HTR-8/SVneo (cell line): ENCODE measurements at regions not wholly inside any gene's neighbourhood (a gene's known extent, or its start where the extent isn't known, plus 50 kb on each side); places are given as distances from the start of the nearest gene placed in this dataset.
"Not testable (repeated sequence)": the region's sequence is repeated elsewhere in the genome, so short reads cannot be mapped to it uniquely, and the experiment has no call there.

Experiments used
- DNase-seq: peaks from one replicate; pipeline ENCODE4 v3.0.0; 2011; ENCODE audit warnings: low spot score, mixed read lengths; ENCODE audit not compliant: insufficient read length
- FAIRE-seq: peaks from 2 replicates; lab custom pipeline; 2011; peaks lifted over from hg19 to GRCh38; lab: Jason Lieb, UNC

DNA sequence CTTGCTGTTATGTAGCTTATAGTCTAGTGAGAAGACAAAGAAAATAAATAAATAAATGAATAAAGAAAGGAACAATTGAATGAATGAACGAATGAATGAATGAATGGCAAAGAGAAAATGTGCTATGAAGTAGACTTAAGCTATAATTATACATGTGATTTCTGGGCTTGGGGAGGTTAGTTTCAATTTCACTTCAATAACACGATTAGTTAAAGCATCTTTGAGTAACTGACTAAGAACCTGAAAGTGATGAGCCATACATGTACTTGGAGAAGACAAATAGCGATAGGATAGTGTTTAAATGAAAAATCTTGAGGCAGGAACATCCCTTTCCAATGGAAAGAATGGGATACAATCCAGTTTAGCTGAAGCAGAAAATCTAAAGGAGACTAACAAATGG is 593.1 kb upstream of the LRRTM4 start:
- DNase-seq (no peak), FAIRE-seq (no peak)

DNA sequence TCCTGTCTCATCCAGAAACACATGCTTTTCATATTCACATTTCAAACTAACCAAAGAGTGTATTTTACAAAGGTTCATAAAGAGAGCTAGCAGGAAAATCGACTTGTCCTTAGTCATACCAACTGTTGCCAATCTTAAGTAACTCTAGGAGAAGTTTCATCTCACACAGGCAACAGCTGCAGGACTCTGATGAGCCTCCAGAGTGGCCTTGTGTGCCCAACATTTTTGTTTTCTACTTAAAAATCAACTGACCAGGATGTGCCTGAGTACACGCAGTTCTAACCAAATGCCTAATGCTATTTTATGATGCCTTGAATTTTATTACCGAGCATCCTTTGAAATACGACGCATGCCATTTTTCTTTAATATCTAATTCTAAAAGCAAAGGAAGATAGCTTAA is 595.9 kb upstream of the LRRTM4 start:
- FAIRE-seq (no peak), DNase-seq (no peak)

GRCh38 chr2:78120275-78120674 is 598.1 kb upstream of the LRRTM4 start:
- no peak for FAIRE-seq
- no peak for DNase-seq

- DNase-seq (no peak), FAIRE-seq (no peak)
Measured at GRCh38 chr2:78125042-78125441, 602.9 kb upstream of the LRRTM4 start.

- DNase-seq (no peak), FAIRE-seq (no peak)
Measured at GRCh38 chr2:78127424-78127823, 605.2 kb upstream of the LRRTM4 start.

DNA sequence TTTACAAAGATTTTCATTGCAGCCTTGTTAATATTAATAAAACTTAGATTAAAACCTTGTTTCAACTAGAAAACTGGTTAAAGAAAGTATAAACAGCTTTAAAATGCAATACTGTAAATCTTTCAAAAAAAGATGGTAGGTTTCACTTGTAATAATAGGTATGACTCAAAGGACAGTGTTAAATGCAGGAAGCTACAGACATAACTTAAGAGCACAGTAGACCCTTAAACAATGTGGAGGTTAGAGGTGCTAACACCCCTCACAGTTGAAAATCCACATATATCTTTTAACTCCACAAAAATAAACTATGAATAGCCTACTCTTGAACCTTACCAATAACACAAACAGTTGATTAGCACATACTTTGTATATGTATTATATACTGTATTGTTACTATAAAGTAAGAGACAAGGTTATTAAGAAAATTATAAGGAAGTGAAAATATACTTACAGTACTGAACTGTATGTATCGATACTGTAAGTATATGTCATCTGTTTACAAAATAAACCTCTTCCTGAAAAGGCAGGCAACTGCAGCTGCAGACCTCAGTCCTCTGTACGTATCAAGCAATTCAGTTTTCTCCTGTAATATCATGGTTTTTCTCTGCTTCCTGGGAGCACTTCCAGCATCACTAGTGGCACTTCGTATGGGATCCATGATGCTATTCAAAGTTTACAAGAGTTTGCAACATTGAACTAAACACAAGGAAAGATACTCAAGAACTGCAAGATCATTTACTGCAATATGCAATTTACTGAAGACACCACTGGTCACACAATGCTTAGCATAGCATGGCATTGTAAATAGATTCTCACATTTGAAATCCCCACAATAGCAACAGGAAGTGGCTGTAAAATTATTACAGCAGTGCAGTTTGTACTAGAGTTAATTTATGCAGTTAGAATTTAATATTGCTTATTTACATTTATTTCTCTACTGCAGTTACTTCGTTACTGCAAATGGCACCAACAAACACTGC is 610.5 kb upstream of the LRRTM4 start:
- DNase-seq = no peak
- no peak for FAIRE-seq

- no peak for DNase-seq
- no peak for FAIRE-seq
Measured at GRCh38 chr2:78145395-78145996, 623.3 kb upstream of the LRRTM4 start.

DNA sequence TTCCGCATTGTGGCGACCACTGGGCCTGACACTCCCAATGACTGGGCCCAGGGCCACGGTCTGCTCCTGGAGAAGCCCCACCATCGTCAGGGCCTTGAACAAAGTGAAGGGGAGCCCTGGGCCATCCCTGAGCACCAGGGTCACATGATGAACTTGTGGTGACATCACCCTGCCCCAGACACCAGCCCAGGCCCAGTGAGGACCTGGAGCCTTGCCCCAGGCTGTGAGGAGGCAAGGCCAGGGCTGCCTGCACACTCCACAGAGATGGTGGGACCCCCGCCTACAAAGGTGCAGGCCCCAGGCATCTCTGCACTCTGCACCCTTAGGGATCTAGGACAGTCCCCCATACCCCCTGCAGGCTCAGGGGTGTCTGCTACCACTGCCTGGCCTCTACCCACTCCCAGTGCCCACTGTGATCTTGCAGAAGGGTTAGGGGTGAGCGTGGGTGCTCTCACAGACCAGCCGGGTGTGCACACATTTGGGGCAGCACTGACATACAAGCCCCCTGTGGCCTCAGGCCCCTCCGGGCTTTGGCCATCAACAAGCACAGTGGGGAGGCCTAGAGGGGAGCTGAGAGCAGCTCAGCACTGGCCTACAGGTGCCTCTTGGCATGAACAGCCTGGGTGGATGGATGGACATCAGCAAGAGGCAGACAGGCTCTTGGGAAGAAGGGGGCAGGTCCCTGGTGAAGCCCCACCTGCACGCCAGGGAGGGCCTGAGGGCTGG is 624.0 kb upstream of the LRRTM4 start:
- DNase-seq (no peak), FAIRE-seq (no peak)

- no peak for DNase-seq
- no peak for FAIRE-seq
Measured at GRCh38 chr2:78147466-78147865, 625.3 kb upstream of the LRRTM4 start.

GRCh38 chr2:78154586-78154985 is 632.4 kb upstream of the LRRTM4 start:
- FAIRE-seq = no peak

GRCh38 chr2:78162202-78162601 is 640.0 kb upstream of the LRRTM4 start:
- DNase-seq (no peak), FAIRE-seq (no peak)

More at GRCh38 chr2:78154586-78154985, 632.4 kb upstream of the LRRTM4 start:
- no peak for DNase-seq

DNA sequence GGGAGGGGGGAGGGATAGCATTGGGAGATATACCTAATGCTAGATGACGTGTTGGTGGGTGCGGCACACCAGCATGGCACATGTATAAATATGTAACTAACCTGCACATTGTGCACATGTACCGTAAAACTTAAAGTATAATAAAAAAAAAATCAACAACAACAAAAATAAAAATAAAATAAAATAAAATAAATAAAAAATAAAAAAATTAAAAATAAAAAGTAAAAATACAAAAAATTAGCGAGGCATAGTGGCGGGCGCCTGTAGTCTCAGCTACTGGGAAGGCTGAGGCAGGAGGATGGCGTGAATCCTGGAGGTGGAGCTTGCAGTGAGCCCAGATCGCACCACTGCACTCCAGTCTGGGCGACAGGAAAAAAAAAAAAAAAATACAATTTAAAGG is 650.0 kb upstream of the LRRTM4 start:
- not testable (repeated sequence) for FAIRE-seq, DNase-seq

GRCh38 chr2:78175645-78176044 is 653.5 kb upstream of the LRRTM4 start:
- no peak for FAIRE-seq
- no peak for DNase-seq

- FAIRE-seq (no peak), DNase-seq (no peak)
Measured at GRCh38 chr2:78201064-78201575, 678.9 kb upstream of the LRRTM4 start.

DNA sequence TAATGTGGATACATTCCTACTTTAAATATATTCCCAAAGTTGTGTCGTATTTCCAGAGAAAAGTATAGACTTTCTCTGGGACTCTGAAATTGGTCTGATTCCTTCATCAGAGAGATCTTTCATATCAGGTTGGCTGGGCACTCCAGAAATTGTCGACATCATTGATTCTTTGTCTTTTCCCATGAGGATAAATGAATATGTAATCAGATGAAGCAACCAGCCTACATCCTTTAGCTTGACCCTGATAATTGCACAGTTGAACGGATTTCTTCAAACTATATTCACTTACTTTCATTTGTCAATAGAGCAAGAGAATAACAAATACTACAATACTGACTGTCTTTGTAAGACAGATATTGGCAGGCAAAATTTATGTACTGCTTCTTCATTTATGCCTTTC is 680.2 kb upstream of the LRRTM4 start:
- DNase-seq (no peak), FAIRE-seq (no peak)

GRCh38 chr2:78202986-78203670 is 681.0 kb upstream of the LRRTM4 start:
- DNase-seq (no peak), FAIRE-seq (no peak)

DNA sequence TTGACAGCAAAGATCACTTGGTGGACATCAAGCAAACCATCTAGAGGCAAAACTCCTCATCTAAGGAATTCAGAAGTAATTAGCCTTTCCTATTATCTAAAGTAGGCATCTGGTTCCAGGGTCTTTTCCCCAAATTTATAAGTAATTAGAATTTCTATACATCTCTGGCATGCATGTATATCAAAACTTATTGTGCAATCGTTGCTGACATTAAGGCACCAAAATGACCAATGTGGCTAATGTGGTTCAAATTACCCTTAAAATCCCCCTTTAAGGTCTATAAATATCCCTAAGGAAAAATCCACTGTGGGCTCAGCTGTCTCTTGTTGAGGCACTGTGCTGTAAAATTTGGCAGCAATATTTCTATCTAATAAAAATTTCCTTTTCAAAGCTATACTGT is 695.9 kb upstream of the LRRTM4 start:
- DNase-seq = no peak
- FAIRE-seq = no peak

DNA sequence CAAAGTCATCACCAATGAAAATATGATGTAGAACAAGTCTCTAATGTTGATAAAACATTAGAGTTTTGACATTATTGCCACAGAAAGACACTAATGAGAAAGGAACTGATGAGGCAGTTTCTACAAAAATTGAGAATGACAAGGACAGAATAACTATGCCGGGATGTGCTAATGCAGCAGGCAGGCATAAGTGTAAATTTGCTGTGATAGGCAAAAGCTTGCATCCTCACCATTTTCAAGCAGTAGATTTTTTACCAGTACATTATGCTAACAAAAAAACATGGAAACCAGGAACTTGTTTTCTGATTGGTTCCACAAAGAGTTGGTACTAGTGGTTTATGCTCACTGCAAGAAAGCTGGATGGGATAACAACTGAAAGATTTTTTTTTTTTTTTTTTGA is 715.5 kb upstream of the LRRTM4 start:
- FAIRE-seq (no peak), DNase-seq (no peak)

GRCh38 chr2:78245394-78246135 is 723.4 kb upstream of the LRRTM4 start:
- FAIRE-seq = no peak
- DNase-seq = no peak
